Nephron progenitor cell (in vitro differentiated cells): ENCODE measurements at regions not wholly inside any gene's neighbourhood (a gene's known extent, or its start where the extent isn't known, plus 50 kb on each side); places are given as distances from the start of the nearest gene placed in this dataset.

ENCODE experiments used
- DNase-seq: peaks from one replicate; pipeline ENCODE4 v3.0.0; 2021
- H3K27ac Mint-ChIP-seq: 2 replicates; pipeline ENCODE4 v1.8.0; 2021; ENCODE audit warnings: mild to moderate bottlenecking, moderate library complexity, mixed read lengths
- H3K27me3 Mint-ChIP-seq: 2 replicates; pipeline ENCODE4 v1.8.0; 2021; ENCODE audit warnings: mild to moderate bottlenecking, low read depth, mixed read lengths; ENCODE audit not compliant: poor library complexity
- H3K36me3 Mint-ChIP-seq: 2 replicates; pipeline ENCODE4 v1.8.0; 2021; ENCODE audit warnings: low read depth, mixed read lengths
- H3K4me1 Mint-ChIP-seq: 2 replicates; pipeline ENCODE4 v1.8.0; 2021; ENCODE audit warnings: mixed read lengths
- H3K4me3 Mint-ChIP-seq: 2 replicates; pipeline ENCODE4 v1.8.0; 2021; ENCODE audit warnings: mild to moderate bottlenecking, moderate library complexity, mixed read lengths
- H3K9me3 Mint-ChIP-seq: 2 replicates; pipeline ENCODE4 v1.8.0; 2021; ENCODE audit warnings: mild to moderate bottlenecking, moderate library complexity, mixed read lengths
- TF ChIP-seq, protein P1 (sequence below): fragments of 200-600 bp; sonication (generic); IDR thresholded peaks from 2 replicates; pipeline ENCODE4 v1.5.0; 2021; ENCODE audit warnings: antibody characterized with exemption

DNA sequence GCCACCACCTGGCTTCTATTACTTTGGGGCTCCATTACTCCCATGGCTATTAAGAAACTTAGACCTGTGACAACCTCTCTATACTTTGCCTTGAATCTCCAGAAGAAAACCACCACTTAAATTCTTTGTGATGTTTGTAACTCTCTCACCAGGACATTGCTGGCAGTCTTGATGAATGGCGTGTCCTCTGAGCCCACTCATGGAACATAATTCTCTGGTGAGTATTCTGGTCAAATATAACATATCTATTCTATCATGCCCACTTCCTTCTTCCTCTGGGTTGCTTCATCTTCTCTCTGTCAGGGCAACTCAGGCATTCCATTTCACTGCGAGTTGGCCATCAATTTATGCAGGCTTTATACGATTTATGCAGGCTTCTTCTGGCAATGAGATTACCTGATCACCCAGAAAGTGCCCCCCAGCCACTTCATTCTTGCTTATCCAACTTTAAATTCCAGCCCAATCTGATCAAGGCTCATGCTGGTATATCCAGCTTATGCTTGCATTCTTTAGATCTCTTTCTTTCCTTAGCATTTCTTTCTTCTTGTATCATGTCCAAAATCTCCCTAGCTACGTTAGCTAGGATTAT lies 112.0 kb upstream of the CHRM3 start:
- no peak overlapping the region for H3K4me3 Mint-ChIP-seq
- H3K36me3 Mint-ChIP-seq: no peaks in the 10 kb centered on the region
- TF ChIP-seq, protein P1, sequence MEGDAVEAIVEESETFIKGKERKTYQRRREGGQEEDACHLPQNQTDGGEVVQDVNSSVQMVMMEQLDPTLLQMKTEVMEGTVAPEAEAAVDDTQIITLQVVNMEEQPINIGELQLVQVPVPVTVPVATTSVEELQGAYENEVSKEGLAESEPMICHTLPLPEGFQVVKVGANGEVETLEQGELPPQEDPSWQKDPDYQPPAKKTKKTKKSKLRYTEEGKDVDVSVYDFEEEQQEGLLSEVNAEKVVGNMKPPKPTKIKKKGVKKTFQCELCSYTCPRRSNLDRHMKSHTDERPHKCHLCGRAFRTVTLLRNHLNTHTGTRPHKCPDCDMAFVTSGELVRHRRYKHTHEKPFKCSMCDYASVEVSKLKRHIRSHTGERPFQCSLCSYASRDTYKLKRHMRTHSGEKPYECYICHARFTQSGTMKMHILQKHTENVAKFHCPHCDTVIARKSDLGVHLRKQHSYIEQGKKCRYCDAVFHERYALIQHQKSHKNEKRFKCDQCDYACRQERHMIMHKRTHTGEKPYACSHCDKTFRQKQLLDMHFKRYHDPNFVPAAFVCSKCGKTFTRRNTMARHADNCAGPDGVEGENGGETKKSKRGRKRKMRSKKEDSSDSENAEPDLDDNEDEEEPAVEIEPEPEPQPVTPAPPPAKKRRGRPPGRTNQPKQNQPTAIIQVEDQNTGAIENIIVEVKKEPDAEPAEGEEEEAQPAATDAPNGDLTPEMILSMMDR: no peak
- H3K27ac Mint-ChIP-seq: no peak overlapping the region
- no peak for DNase-seq
- no peaks in the 10 kb centered on the region for H3K9me3 Mint-ChIP-seq
- no peaks in the 10 kb centered on the region for H3K4me1 Mint-ChIP-seq
- H3K27me3 Mint-ChIP-seq: peaks cover 6% of the 10 kb centered on the region

DNA sequence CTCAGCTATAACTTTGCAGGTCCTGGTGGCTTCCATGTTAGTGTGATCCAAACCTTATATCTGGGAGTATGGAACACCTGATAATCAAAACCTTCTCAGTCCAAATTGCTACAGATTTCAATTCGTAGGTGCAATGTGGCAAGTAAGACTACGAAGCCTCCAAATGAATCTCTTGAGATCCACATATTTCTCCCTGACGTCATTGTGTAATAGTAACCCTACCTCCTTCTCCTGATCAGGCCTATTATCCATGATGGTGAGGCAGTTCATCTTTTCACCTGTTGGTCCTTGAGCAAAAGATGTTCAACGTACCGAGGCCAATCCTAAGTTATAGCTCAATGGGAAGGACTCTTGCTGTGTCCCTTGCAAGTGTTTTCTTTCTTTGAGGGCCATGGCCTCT lies 115.9 kb upstream of the CHRM3 start:
- DNase-seq: no peak
- Mint-ChIP-seq H3K27me3 (peaks cover 6% of the 10 kb centered on the region), H3K27ac (no peak overlapping the region), H3K4me1 (no peaks in the 10 kb centered on the region), H3K36me3 (no peaks in the 10 kb centered on the region), H3K9me3 (no peaks in the 10 kb centered on the region), H3K4me3 (no peak overlapping the region)
- TF ChIP-seq, protein P1: no peak

DNA sequence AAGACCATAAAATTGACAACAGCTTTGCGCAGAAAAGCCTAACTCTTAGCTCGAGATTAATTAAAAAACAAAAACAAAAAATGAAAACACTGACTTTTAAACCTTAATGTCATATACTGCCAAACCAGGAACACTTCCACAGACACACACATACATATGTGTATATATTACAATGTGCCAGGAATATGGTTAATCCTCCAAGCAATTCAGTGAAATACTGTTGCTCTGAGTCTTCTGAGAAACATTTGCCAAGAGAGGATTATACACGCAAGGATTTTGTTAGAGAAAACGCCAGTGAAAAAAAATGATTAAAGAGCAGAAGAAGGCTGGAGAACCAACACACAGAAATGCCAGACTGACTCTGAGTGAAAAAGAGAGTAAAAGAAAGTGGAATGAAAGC lies 116.7 kb upstream of the CHRM3 start:
- Mint-ChIP-seq H3K4me1 (no peaks in the 10 kb centered on the region), H3K9me3 (no peaks in the 10 kb centered on the region), H3K27me3 (peaks cover 6% of the 10 kb centered on the region), H3K27ac (no peak overlapping the region), H3K4me3 (no peak overlapping the region), H3K36me3 (no peaks in the 10 kb centered on the region)
- TF ChIP-seq, protein P1: no peak
- DNase-seq: no peak

DNA sequence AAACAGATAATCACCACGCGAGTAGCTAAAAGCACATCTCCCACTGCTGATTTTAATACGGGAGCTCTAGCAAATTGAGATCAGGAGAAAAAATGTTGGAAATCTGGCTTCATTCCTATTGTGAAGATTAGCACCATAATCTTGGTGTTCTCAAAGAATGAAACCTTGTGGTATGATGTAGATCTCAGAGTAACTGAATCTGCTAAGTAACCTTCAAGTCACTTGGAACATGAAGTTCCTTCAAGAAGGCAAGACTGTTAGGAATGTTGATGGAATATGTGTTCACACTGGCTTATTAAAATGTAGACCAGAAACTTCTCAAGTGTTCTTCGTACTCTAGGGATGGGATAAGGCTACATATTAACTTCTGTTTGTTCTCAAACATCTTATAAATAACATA lies 117.4 kb upstream of the CHRM3 start:
- peaks cover 6% of the 10 kb centered on the region for H3K4me1 Mint-ChIP-seq
- H3K4me3 Mint-ChIP-seq: no peak overlapping the region
- TF ChIP-seq, protein P1: no peak
- DNase-seq: no peak
- peaks cover 6% of the 10 kb centered on the region for H3K27me3 Mint-ChIP-seq
- H3K9me3 Mint-ChIP-seq: no peaks in the 10 kb centered on the region
- H3K36me3 Mint-ChIP-seq: no peaks in the 10 kb centered on the region
- no peak overlapping the region for H3K27ac Mint-ChIP-seq

DNA sequence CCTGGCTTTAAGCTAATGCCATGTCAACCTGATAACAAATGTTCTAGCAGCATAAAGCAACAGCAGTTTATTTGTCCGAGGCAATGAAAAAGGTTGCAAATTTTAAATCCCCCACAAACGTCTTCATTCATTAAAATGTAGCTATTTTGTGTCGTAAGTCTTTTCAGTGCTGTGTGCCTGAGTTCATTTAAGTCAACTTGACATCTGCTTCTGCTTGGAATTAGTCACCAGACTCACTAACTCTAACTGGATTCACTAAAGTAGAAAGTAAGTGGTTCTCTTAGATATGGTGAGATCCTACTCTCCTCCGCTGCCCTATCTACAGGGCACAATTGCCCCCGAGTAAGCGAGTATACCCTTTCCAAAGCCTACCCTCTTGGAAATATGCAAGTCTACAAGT lies 118.4 kb upstream of the CHRM3 start:
- DNase-seq: no peak
- Mint-ChIP-seq H3K27me3 (peaks cover 5% of the 10 kb centered on the region), H3K36me3 (no peaks in the 10 kb centered on the region), H3K4me1 (peaks cover 8% of the 10 kb centered on the region), H3K27ac (no peak overlapping the region), H3K4me3 (no peak overlapping the region), H3K9me3 (no peaks in the 10 kb centered on the region)
- TF ChIP-seq, protein P1: no peak

DNA sequence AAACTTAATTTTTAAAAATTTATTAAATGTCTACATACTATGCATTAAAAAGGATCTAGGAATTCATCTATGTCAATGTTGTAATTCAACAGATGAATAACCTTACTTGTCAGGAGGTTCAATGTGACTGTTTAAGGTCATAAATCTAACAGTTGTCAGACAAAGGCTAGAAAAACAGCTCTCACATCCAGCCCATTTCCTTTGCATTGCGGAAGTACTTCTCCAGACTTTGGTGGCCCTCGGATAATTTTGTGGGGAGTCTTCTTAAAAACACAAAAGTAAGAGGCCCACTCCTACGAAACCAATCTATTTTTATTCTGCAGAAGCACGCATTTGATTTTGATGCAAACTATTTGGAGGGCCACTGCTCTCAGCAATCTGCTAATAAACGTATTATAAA lies 122.6 kb upstream of the CHRM3 start:
- H3K4me1 Mint-ChIP-seq: peaks cover 8% of the 10 kb centered on the region
- no peaks in the 10 kb centered on the region for H3K9me3 Mint-ChIP-seq
- TF ChIP-seq, protein P1: no peak
- no peaks in the 10 kb centered on the region for H3K36me3 Mint-ChIP-seq
- DNase-seq: no peak
- H3K27ac Mint-ChIP-seq: peak overlapping the region; percentile 69
- H3K4me3 Mint-ChIP-seq: no peak overlapping the region
- H3K27me3 Mint-ChIP-seq: no peaks in the 10 kb centered on the region
